CD14-positive monocyte (primary cell): ENCODE measurements at regions not wholly inside any gene's neighbourhood (a gene's known extent, or its start where the extent isn't known, plus 50 kb on each side); places are given as distances from the start of the nearest gene placed in this dataset.

Experiments used
- DNase-seq, 3 donors: peaks; one replicate each; pipeline ENCODE4 v3.0.0-alpha.2; 2011 to 2022
- H2AFZ ChIP-seq: 2 replicates; pipeline ENCODE4 v1.6.0; 2012; ENCODE audit warnings: mild to moderate bottlenecking, low read depth, low read length, inconsistent platforms; ENCODE audit not compliant: insufficient read depth, poor library complexity, severe bottlenecking
- H3K27ac ChIP-seq, 2 donors: 1 replicate in 1 of 2; 2 replicates in 1 of 2; pipeline ENCODE4 v1.5.1; 2012 to 2013; ENCODE audit warnings: low read length in 2 of 2, control low read depth in 1 of 2, inconsistent platforms in 1 of 2, low read depth in 1 of 2, mild to moderate bottlenecking in 1 of 2
- H3K27me3 ChIP-seq, 2 donors: one replicate each; pipeline versions ENCODE4 v1.6.0 to v1.6.1; 2011 to 2013; ENCODE audit warnings: low read length in 2 of 2; ENCODE audit not compliant: control insufficient read depth in 2 of 2, insufficient read depth in 2 of 2
- H3K36me3 ChIP-seq, 2 donors: replicated peaks in 1 of 2; 1 replicate in 1 of 2; 2 replicates in 1 of 2; pipeline versions ENCODE4 v1.5.1 to v1.6.1; 2012 to 2013; ENCODE audit warnings: low read length in 2 of 2, control low read depth in 1 of 2, inconsistent platforms in 1 of 2, mild to moderate bottlenecking in 1 of 2; ENCODE audit not compliant: insufficient read depth in 2 of 2, control insufficient read depth in 1 of 2
- H3K4me1 ChIP-seq, 2 donors: 1 replicate in 1 of 2; 2 replicates in 1 of 2; pipeline versions ENCODE4 v1.5.1 to v1.6.1; 2012 to 2013; ENCODE audit warnings: low read length in 2 of 2, control low read depth in 1 of 2, inconsistent platforms in 1 of 2, mild to moderate bottlenecking in 1 of 2, moderate library complexity in 1 of 2; ENCODE audit not compliant: insufficient read depth in 2 of 2, control insufficient read depth in 1 of 2
- H3K4me2 ChIP-seq: replicated peaks from 2 replicates; pipeline ENCODE3; 2012; ENCODE audit warnings: low read length, moderate library complexity, mild to moderate bottlenecking; ENCODE audit not compliant: poor library complexity, severe bottlenecking; ENCODE audit errors: extremely low read depth
- H3K4me3 ChIP-seq, 3 experiments: fragments of 200-600 bp in 1 of 3; sonication (generic) in 1 of 3; replicated peaks in 1 of 3; 1 replicate in 2 of 3; 2 replicates in 1 of 3; pipeline ENCODE4 v1.5.1; 2011 to 2013; ENCODE audit warnings: low read length in 3 of 3, mild to moderate bottlenecking in 3 of 3, control low read depth in 2 of 3, low read depth in 2 of 3, inconsistent platforms in 1 of 3, moderate library complexity in 1 of 3
- H3K79me2 ChIP-seq: 2 replicates; pipeline ENCODE4 v1.6.0; 2012; ENCODE audit warnings: mild to moderate bottlenecking, control low read depth, inconsistent platforms, low read length, moderate library complexity; ENCODE audit not compliant: insufficient read depth
- H3K9ac ChIP-seq: 2 replicates; pipeline ENCODE4 v1.6.0; 2017; ENCODE audit warnings: low read length, mild to moderate bottlenecking; ENCODE audit not compliant: insufficient read depth, poor library complexity, severe bottlenecking
- H3K9me3 ChIP-seq, 2 donors: replicated peaks in 1 of 2; 1 replicate in 1 of 2; 2 replicates in 1 of 2; pipeline versions ENCODE4 v1.5.1 to v1.6.1; 2012 to 2013; ENCODE audit warnings: low read length in 2 of 2, control low read depth in 1 of 2; ENCODE audit not compliant: control insufficient read depth in 1 of 2, insufficient read depth in 1 of 2
- H4K20me1 ChIP-seq: 2 replicates; pipeline ENCODE4 v1.6.0; 2012; ENCODE audit warnings: mild to moderate bottlenecking, low read length, control low read depth, moderate library complexity; ENCODE audit not compliant: insufficient read depth
- H3K27ac Mint-ChIP-seq, 7 donors: one replicate each; pipeline ENCODE4 v1.8.0; 2020; ENCODE audit warnings: mild to moderate bottlenecking in 7 of 7, mixed read lengths in 7 of 7, moderate library complexity in 6 of 7, inconsistent platforms in 2 of 7
- H3K27me3 Mint-ChIP-seq, 3 donors: one replicate each; pipeline ENCODE4 v1.8.0; 2021 to 2022; ENCODE audit warnings: low read depth in 3 of 3, mild to moderate bottlenecking in 3 of 3, mixed read lengths in 3 of 3, moderate library complexity in 3 of 3, inconsistent platforms in 1 of 3
- H3K36me3 Mint-ChIP-seq, 2 donors: one replicate each; pipeline ENCODE4 v1.8.0; 2020; ENCODE audit warnings: mixed read lengths in 2 of 2, inconsistent platforms in 1 of 2, mild to moderate bottlenecking in 1 of 2
- H3K4me1 Mint-ChIP-seq: one replicate; pipeline ENCODE4 v1.8.0; 2020; ENCODE audit warnings: mild to moderate bottlenecking, mixed read lengths
- H3K4me3 Mint-ChIP-seq, 2 donors: one replicate each; pipeline ENCODE4 v1.8.0; 2020; ENCODE audit warnings: mild to moderate bottlenecking in 2 of 2, mixed read lengths in 2 of 2, moderate library complexity in 1 of 2
- H3K9me3 Mint-ChIP-seq, 7 donors: one replicate each; pipeline ENCODE4 v1.8.0; 2020 to 2022; ENCODE audit warnings: mixed read lengths in 7 of 7, mild to moderate bottlenecking in 6 of 7, moderate library complexity in 6 of 7, inconsistent platforms in 2 of 7
- WGBS: methylation state at CpG from one replicate; pipeline ENCODE4 v1.1.5; 2013; ENCODE audit warnings: missing lambda C conversion rate; ENCODE audit not compliant: insufficient coverage; 5-methylcytosine and 5-hydroxymethylcytosine counted together
- intact Hi-C, 2 donors: fragments of 100-400 bp; cut with micrococcal nuclease; formaldehyde crosslinking; loops; one replicate each; pipeline versions ENCODE4 v1.15.0 to v1.15.1; 2023
- TF ChIP-seq, protein P1 (sequence below): fragments of 200-600 bp; IDR thresholded peaks from one replicate; pipeline ENCODE4 v1.8.0; 2022; ENCODE audit warnings: antibody characterized with exemption, mild to moderate bottlenecking

- no peaks in the 10 kb centered on the region for H3K27me3 Mint-ChIP-seq
- no peaks in the 10 kb centered on the region for H3K36me3 Mint-ChIP-seq
- Histone ChIP-seq H2AFZ (no peak overlapping the region), H3K4me3 (no peak overlapping the region), H3K9ac (no peak overlapping the region), H3K27me3 (no peaks in the 10 kb centered on the region), H3K4me2 (no peak overlapping the region), H4K20me1 (no peaks in the 10 kb centered on the region), H3K9me3 (no peaks in the 10 kb centered on the region), H3K79me2 (no peaks in the 10 kb centered on the region), H3K4me1 (no peaks in the 10 kb centered on the region), H3K36me3 (no peaks in the 10 kb centered on the region), H3K27ac (no peak overlapping the region)
- peaks cover 0 to 3% (median 0%) of the 10 kb centered on the region in 7 donors for H3K9me3 Mint-ChIP-seq
- TF ChIP-seq, protein P1, sequence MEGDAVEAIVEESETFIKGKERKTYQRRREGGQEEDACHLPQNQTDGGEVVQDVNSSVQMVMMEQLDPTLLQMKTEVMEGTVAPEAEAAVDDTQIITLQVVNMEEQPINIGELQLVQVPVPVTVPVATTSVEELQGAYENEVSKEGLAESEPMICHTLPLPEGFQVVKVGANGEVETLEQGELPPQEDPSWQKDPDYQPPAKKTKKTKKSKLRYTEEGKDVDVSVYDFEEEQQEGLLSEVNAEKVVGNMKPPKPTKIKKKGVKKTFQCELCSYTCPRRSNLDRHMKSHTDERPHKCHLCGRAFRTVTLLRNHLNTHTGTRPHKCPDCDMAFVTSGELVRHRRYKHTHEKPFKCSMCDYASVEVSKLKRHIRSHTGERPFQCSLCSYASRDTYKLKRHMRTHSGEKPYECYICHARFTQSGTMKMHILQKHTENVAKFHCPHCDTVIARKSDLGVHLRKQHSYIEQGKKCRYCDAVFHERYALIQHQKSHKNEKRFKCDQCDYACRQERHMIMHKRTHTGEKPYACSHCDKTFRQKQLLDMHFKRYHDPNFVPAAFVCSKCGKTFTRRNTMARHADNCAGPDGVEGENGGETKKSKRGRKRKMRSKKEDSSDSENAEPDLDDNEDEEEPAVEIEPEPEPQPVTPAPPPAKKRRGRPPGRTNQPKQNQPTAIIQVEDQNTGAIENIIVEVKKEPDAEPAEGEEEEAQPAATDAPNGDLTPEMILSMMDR: no peak
- H3K4me1 Mint-ChIP-seq: no peaks in the 10 kb centered on the region
- intact Hi-C loops: no loop called here
- WGBS: 86% methylated on average over 1 of the region's 4 CpGs
- H3K27ac Mint-ChIP-seq: no peak overlapping the region
- H3K4me3 Mint-ChIP-seq: no peak overlapping the region
- no peak for DNase-seq
Measured at GRCh38 chr6:96716221-96716620, 121.1 kb downstream of the GPR63 start.

GRCh38 chr6:96715608-96716007 lies 121.7 kb downstream of the GPR63 start:
- no peak overlapping the region for H3K4me3 Mint-ChIP-seq
- TF ChIP-seq, protein P1: no peak
- H4K20me1 ChIP-seq: no peaks in the 10 kb centered on the region
- no peaks in the 10 kb centered on the region for H3K36me3 Mint-ChIP-seq
- no peaks in the 10 kb centered on the region for H3K9me3 ChIP-seq
- H3K36me3 ChIP-seq: no peaks in the 10 kb centered on the region
- WGBS: 80% methylated on average over 1 of the region's 1 CpG
- no peak overlapping the region for H3K27ac ChIP-seq
- no peaks in the 10 kb centered on the region for H3K27me3 ChIP-seq
- H3K9ac ChIP-seq: no peak overlapping the region
- no peaks in the 10 kb centered on the region for H3K27me3 Mint-ChIP-seq
- intact Hi-C loops: no loop called here
- no peaks in the 10 kb centered on the region for H3K4me1 ChIP-seq
- H3K4me3 ChIP-seq: no peak overlapping the region
- no peak overlapping the region for H3K27ac Mint-ChIP-seq
- no peak overlapping the region for H2AFZ ChIP-seq
- H3K79me2 ChIP-seq: no peaks in the 10 kb centered on the region
- H3K4me1 Mint-ChIP-seq: no peaks in the 10 kb centered on the region
- peaks cover 0 to 3% (median 0%) of the 10 kb centered on the region in 7 donors for H3K9me3 Mint-ChIP-seq
- no peak for DNase-seq
- H3K4me2 ChIP-seq: no peak overlapping the region
